Small intestine (tissue), 7 donors: ENCODE measurements at regions not wholly inside any gene's neighbourhood (a gene's known extent, or its start where the extent isn't known, plus 50 kb on each side); places are given as distances from the start of the nearest gene placed in this dataset.

Experiments
- DNase-seq, 2 donors: peaks; one replicate each; pipeline versions ENCODE4 v3.0.0 to v3.0.0-alpha.2; 2013
- FAIRE-seq: peaks from 2 replicates; lab custom pipeline; 2012; peaks lifted over from hg19 to GRCh38; lab: Jason Lieb, UNC
- H3K27ac ChIP-seq, 3 donors: one replicate each; pipeline ENCODE4 v1.5.1; 2013; ENCODE audit warnings: low read length in 2 of 3, mild to moderate bottlenecking in 2 of 3, control low read depth in 1 of 3, inconsistent platforms in 1 of 3, low read depth in 1 of 3, moderate library complexity in 1 of 3
- H3K27me3 ChIP-seq, 3 donors: one replicate each; pipeline ENCODE4 v1.6.1; 2013; ENCODE audit warnings: low read length in 3 of 3, inconsistent platforms in 1 of 3; ENCODE audit not compliant: control insufficient read depth in 3 of 3, insufficient read depth in 3 of 3
- H3K36me3 ChIP-seq, 3 donors: one replicate each; pipeline ENCODE4 v1.6.1; 2013; ENCODE audit warnings: low read length in 3 of 3, inconsistent platforms in 1 of 3, low read depth in 1 of 3, mild to moderate bottlenecking in 1 of 3, moderate library complexity in 1 of 3; ENCODE audit not compliant: control insufficient read depth in 3 of 3, insufficient read depth in 2 of 3
- H3K4me1 ChIP-seq, 3 donors: one replicate each; pipeline ENCODE4 v1.6.1; 2013; ENCODE audit warnings: low read length in 2 of 3, inconsistent platforms in 1 of 3, low read depth in 1 of 3, mild to moderate bottlenecking in 1 of 3, moderate library complexity in 1 of 3; ENCODE audit not compliant: control insufficient read depth in 3 of 3, insufficient read depth in 2 of 3
- H3K4me3 ChIP-seq, 3 donors: one replicate each; pipeline ENCODE4 v1.5.1; 2013; ENCODE audit warnings: low read length in 3 of 3, control low read depth in 1 of 3, inconsistent platforms in 1 of 3, low read depth in 1 of 3, mild to moderate bottlenecking in 1 of 3, moderate library complexity in 1 of 3
- H3K9me3 ChIP-seq, 2 donors: one replicate each; pipeline ENCODE4 v1.6.1; 2013; ENCODE audit warnings: low read depth in 1 of 2, low read length in 1 of 2; ENCODE audit not compliant: control insufficient read depth in 2 of 2, insufficient read depth in 1 of 2
- WGBS, 3 donors: extraction: QIAGEN DNeasy Blood & Tissue Kit; methylation state at CpG; one replicate each; pipeline ENCODE4 v1.1.7; 2013; 5-methylcytosine and 5-hydroxymethylcytosine counted together
- donor health status: healthy with polysubstance abuse.
- donor health status: control.
- donor health status: control.
- donor health status: Bipolar disorder and iron deficiency.
- donor health status: healthy.

DNA sequence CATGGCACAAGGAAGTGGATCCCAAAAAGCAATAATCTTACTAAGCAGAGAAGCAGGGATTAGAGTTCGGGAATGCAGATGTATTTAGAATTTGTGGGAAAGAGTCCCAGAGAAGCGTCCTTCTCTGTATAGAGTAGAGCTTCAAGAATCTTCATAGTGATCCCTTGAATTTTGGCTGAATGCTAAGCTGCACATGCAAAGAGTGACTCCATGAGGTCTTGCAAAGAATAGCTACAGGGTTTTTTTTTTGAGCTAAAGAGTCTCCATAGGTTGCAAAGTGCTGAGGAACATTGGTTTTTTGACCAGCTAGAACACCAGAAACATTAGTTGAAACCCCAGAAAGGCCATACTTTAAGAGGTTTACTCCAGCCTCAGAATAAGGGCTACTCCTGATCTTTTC is 206.7 kb downstream of the CTH start:
- Histone ChIP-seq H3K9me3 (no peaks in the 10 kb centered on the region), H3K36me3 (no peaks in the 10 kb centered on the region), H3K4me3 (no peak overlapping the region), H3K27me3 (no peaks in the 10 kb centered on the region), H3K4me1 (no peaks in the 10 kb centered on the region), H3K27ac (no peak overlapping the region)
- DNase-seq, result no peak
- no peak for FAIRE-seq
- 69 to 81% (median 75%) methylated on average over 2 of the region's 2 CpGs for WGBS, 3 donors

DNA sequence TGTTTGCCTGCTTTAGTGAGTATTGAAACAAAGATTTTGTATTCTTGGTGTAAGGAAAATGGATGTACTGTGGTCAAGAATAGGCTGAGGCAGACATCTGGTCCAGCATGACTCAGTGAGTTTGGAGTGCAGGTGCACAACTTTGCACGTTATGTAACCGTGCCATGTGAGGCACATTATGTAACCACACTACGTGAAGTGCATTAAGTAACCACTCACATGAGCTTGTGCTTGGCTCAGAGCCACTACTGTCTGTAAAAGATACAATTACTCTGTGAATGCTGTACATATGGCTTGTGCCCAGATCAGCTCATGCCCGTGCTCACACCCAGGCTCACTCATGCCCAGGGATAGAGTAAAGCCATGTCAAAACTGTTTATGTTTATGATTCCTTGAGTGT is 216.8 kb downstream of the CTH start:
- 33 to 51% (median 40%) methylated on average over 4 of the region's 4 CpGs for WGBS, 3 donors
- Histone ChIP-seq H3K36me3 (no peaks in the 10 kb centered on the region), H3K27me3 (no peaks in the 10 kb centered on the region), H3K27ac (no peak overlapping the region), H3K4me1 (no peaks in the 10 kb centered on the region), H3K4me3 (no peak overlapping the region), H3K9me3 (no peaks in the 10 kb centered on the region)
- no peak for FAIRE-seq
- no peak for DNase-seq

DNA sequence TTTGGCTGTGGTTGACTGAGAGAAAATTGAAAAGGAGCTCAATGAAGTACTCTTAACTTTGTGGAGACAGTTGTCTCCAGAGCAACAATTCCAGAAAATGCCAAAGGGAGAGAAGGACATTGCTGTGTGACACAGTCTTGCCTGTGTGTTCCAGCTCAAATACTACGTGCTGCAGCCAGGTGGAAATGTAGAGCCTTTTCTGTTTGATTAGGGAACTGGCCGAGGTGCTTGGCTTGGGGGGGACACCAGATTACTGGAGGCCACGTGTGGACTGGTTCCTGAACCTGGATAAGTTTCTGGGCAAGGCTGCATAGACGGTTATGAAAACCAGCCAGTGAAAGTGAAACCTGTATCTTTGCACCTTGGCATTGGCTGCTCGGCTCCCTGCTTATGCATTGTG is 217.9 kb downstream of the CTH start:
- Histone ChIP-seq H3K27me3 (no peaks in the 10 kb centered on the region), H3K4me1 (no peaks in the 10 kb centered on the region), H3K36me3 (no peaks in the 10 kb centered on the region), H3K9me3 (no peaks in the 10 kb centered on the region), H3K27ac (no peak overlapping the region), H3K4me3 (no peak overlapping the region)
- DNase-seq (peak in 1 of 2 donors; percentile 1), FAIRE-seq (no peak)
- 32 to 67% (median 44%) methylated on average over 5 of the region's 5 CpGs for WGBS, 3 donors

DNA sequence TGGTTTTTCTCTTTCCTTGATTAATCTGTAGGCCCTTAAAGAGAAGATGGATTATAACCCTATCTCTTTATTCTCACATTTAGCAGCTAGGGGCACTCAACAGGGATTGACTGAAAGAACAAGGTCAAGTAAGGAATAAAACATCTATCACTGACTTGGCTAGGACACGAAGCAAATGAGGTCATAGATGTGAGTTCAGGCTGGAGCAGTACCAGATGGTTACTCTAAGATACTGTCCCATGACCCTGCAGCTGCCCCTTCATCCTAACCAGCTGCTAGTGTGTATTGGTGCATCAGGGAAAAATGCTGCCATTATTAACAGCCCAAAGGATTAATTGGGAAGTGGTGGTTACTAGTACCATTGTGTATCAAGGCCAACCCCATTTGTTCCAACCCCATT is 221.9 kb downstream of the CTH start:
- WGBS, 3 donors, result 21 to 45% (median 23%) methylated on average over 1 of the region's 1 CpG

DNA sequence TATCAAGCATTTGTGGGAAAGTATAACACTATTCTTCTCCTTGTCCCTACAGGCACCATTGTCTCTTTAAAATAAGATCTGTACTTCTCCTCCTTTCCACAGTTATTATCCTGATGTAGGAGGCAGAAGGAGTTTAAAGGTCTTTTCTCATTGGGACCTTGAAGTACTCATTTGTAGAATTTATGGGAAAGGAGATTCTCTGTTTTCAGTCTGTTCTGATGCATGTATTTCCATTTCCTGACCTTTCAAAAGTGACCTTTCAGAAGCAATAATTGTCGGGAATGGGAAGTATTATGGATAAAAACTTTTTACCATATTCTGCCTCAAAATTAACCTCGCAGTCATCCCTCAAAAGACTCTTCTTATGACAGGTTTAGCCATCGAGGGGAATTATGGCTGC is 224.8 kb downstream of the CTH start:
- FAIRE-seq, result no peak

More for the DNA sequence above, 221.9 kb downstream of the CTH start:
- Histone ChIP-seq H3K9me3 (no peaks in the 10 kb centered on the region), H3K4me3 (no peak overlapping the region), H3K27me3 (no peaks in the 10 kb centered on the region), H3K27ac (no peak overlapping the region), H3K36me3 (no peaks in the 10 kb centered on the region), H3K4me1 (no peaks in the 10 kb centered on the region)
- FAIRE-seq, result no peak
- no peak for DNase-seq

DNA sequence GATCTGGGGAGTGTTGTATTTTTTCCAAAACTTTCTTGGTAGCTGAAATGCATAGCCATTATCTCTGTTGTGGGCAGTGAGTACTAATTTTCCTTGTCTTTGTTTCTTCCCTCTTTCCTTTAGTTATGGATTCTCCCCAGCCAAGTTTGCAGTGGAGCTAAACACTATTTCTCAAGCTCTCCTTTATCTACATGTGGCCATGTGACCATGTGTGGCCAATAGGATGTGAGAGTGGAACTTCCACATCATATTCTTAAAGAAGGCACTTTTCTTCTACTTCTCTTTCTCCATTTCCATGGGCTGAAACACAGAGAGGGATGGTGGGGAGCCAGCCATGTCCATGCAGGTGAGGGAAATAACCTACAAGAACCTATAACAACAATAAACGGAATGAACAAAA is 230.8 kb downstream of the CTH start:
- DNase-seq (no peak), FAIRE-seq (no peak)
- Histone ChIP-seq H3K4me3 (no peak overlapping the region), H3K27me3 (no peaks in the 10 kb centered on the region), H3K27ac (no peak overlapping the region), H3K9me3 (no peaks in the 10 kb centered on the region), H3K4me1 (no peaks in the 10 kb centered on the region), H3K36me3 (no peaks in the 10 kb centered on the region)
- 82 to 95% (median 88%) methylated on average over 1 of the region's 1 CpG for WGBS, 3 donors

More for the DNA sequence above, 224.8 kb downstream of the CTH start:
- H3K27ac ChIP-seq, result no peak overlapping the region
- no peak overlapping the region for H3K4me3 ChIP-seq
- WGBS, 3 donors, result 72 to 76% (median 72%) methylated on average over 3 of the region's 3 CpGs
- no peaks in the 10 kb centered on the region for H3K9me3 ChIP-seq
- no peaks in the 10 kb centered on the region for H3K27me3 ChIP-seq
- no peak for DNase-seq
- no peaks in the 10 kb centered on the region for H3K4me1 ChIP-seq
- H3K36me3 ChIP-seq, result no peaks in the 10 kb centered on the region

DNA sequence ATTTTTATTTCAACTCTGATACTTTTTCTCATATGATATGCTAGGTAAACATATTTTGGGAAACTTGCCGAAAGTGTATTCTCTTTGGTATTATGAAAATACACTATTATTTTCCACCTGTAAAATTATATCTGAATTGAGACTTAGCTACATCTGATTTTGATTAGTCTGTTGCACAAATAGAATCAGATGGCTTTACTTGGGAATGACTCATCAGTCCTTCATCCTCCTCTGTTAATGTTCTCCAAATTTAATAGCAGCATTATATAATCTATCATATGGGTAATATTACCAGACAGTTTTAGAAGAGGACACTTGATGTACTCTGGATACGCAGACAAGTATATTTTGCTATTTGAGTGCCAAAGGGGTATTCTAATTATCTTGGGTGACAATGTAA is 245.3 kb downstream of the CTH start:
- H3K9me3 ChIP-seq, result no peaks in the 10 kb centered on the region
- H3K27me3 ChIP-seq, result no peaks in the 10 kb centered on the region
- FAIRE-seq (no peak), DNase-seq (no peak)
- no peak overlapping the region for H3K27ac ChIP-seq
- H3K4me3 ChIP-seq, result no peak overlapping the region
- H3K4me1 ChIP-seq, result no peaks in the 10 kb centered on the region
- H3K36me3 ChIP-seq, result no peaks in the 10 kb centered on the region
- 89 to 94% (median 94%) methylated on average over 2 of the region's 2 CpGs for WGBS, 3 donors

DNA sequence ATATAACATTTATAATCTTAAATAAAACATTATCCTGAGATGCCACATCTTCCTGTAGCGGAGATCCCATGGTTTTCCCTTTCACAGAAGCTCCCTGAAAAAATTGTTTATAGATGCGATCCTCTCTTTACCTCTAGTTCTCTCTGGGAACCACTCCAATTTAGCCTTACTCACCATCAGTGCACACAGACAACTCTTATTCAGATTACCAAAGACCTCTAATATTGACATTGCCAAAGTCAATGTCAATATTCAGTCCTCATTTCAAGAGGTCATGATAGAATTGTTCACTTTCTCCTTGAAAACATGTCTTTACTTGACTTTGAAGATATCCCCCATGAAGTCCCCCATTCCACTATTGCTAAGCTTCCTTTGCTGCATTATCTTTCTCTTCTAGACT is 248.8 kb downstream of the CTH start:
- no peaks in the 10 kb centered on the region for H3K9me3 ChIP-seq
- no peak overlapping the region for H3K4me3 ChIP-seq
- 84 to 90% (median 85%) methylated on average over 2 of the region's 2 CpGs for WGBS, 3 donors
- no peak overlapping the region for H3K27ac ChIP-seq
- DNase-seq (no peak), FAIRE-seq (no peak)
- H3K4me1 ChIP-seq, result no peaks in the 10 kb centered on the region
- H3K27me3 ChIP-seq, result no peaks in the 10 kb centered on the region
- no peaks in the 10 kb centered on the region for H3K36me3 ChIP-seq

DNA sequence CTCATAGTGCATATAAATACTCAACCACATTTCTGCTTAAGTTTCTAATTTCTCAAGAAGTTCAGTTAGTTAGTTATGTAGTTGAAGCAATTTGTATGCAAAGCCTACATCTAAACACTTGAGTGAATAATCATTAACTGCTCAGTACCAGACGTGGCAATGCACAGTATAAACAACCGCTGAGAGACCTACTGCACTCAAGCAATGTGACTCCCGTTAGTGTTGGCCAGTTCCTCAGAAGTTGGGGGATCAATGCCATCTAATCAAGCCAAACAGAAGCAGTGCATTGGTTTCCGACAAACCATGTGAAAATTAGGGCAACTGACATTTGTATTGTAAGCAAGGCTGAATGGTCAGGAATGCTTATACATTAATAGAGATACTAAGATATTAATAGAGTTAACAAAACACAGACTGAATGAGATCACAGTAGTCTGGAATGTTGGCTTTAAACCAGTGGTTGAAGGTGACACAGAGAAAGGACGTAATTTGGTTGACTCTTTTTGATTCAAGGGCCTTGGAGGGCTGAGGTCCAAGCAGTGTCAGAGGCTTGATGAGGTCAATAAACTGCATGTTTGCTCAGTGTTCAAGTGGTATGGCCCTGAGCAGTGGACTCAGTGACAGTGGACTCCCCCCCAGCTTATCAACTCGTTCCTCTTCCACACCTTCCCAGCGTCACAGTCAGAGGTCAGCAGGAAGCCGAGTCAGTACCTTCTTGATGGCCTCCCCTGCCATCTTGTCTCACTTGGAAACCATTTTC is 255.5 kb downstream of the CTH start:
- Histone ChIP-seq H3K4me1 (no peaks in the 10 kb centered on the region), H3K36me3 (no peaks in the 10 kb centered on the region), H3K4me3 (no peak overlapping the region), H3K27me3 (no peaks in the 10 kb centered on the region), H3K9me3 (no peaks in the 10 kb centered on the region), H3K27ac (peak overlapping the region in 1 of 3 donors; percentile 1)
- DNase-seq, result no peak
- FAIRE-seq, result no peak
- 39 to 50% (median 49%) methylated on average over 8 of the region's 8 CpGs for WGBS, 3 donors
